ENCODE measurements at regions not wholly inside any gene's neighbourhood (a gene's known extent, or its start where the extent isn't known, plus 50 kb on each side); places are given as distances from the start of the nearest gene placed in this dataset.

DNA sequence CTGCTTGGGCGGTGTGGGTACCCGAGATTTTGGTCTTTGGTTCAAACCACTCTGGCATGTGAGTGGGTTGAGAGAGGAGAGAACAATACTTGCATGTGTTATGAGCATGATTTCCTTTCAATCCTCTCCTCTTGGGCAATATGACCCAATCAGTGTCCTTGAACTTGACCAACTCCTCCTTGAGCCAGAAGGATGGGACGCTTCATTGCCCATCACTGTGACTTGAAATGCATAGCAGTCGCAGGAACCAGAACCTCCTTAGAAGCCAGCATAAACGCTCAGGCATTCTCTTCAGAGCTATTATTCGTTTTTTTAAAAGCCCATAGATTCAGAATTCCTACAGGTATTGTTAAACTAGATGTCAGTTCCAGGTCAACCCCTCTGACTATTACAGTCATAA, 367.4 kb downstream of the HAPSTR1 start:
- TF ChIP-seq, protein P1, sequence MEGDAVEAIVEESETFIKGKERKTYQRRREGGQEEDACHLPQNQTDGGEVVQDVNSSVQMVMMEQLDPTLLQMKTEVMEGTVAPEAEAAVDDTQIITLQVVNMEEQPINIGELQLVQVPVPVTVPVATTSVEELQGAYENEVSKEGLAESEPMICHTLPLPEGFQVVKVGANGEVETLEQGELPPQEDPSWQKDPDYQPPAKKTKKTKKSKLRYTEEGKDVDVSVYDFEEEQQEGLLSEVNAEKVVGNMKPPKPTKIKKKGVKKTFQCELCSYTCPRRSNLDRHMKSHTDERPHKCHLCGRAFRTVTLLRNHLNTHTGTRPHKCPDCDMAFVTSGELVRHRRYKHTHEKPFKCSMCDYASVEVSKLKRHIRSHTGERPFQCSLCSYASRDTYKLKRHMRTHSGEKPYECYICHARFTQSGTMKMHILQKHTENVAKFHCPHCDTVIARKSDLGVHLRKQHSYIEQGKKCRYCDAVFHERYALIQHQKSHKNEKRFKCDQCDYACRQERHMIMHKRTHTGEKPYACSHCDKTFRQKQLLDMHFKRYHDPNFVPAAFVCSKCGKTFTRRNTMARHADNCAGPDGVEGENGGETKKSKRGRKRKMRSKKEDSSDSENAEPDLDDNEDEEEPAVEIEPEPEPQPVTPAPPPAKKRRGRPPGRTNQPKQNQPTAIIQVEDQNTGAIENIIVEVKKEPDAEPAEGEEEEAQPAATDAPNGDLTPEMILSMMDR (IDR thresholded peaks at IDR 0.05): no peak
- TF ChIP-seq POLR2A (IDR thresholded peaks at IDR 0.05): no peak

All from thyroid gland (tissue), 4 donors.